NCI-H128 (cell line): ENCODE measurements at regions not wholly inside any gene's neighbourhood (a gene's known extent, or its start where the extent isn't known, plus 50 kb on each side); places are given as distances from the start of the nearest gene placed in this dataset.
"Not testable (repeated sequence)": the region's sequence is repeated elsewhere in the genome, so short reads cannot be mapped to it uniquely, and the experiment has no call there.

ENCODE experiments used
- DNase-seq: peaks from one replicate; lab custom pipeline; 2025; ENCODE audit not compliant: unreplicated experiment; lab: John Stamatoyannopoulos, UW

- DNase-seq = not testable (repeated sequence)
Measured at GRCh38 chr13:56763333-56763732, 377.4 kb upstream of the PRR20A start.

- no peak for DNase-seq
Measured at GRCh38 chr13:56773148-56773547, 367.6 kb upstream of the PRR20A start.

- no peak for DNase-seq
Measured at GRCh38 chr13:56789527-56789926, 351.2 kb upstream of the PRR20A start.

GRCh38 chr13:56837161-56837560 is 303.6 kb upstream of the PRR20A start:
- no peak for DNase-seq

GRCh38 chr13:56850852-56851251 is 289.9 kb upstream of the PRR20A start:
- no peak for DNase-seq

GRCh38 chr13:56861476-56861875 is 279.2 kb upstream of the PRR20A start:
- DNase-seq = no peak

GRCh38 chr13:56864451-56864850 is 276.3 kb upstream of the PRR20A start:
- no peak for DNase-seq

- DNase-seq = no peak
Measured at GRCh38 chr13:56865416-56865815, 275.3 kb upstream of the PRR20A start.

GRCh38 chr13:56869671-56870070 is 271.0 kb upstream of the PRR20A start:
- DNase-seq = no peak

- DNase-seq = peak; percentile 7
Measured at GRCh38 chr13:56886398-56886797, 254.3 kb upstream of the PRR20A start.

GRCh38 chr13:56888455-56888854 is 252.3 kb upstream of the PRR20A start:
- no peak for DNase-seq

GRCh38 chr13:56893843-56894242 is 246.9 kb upstream of the PRR20A start:
- DNase-seq = no peak

GRCh38 chr13:56900549-56901279 is 240.0 kb upstream of the PRR20A start:
- no peak for DNase-seq

GRCh38 chr13:56902276-56902675 is 238.4 kb upstream of the PRR20A start:
- no peak for DNase-seq

- DNase-seq = no peak
Measured at GRCh38 chr13:56903710-56904282, 236.9 kb upstream of the PRR20A start.

GRCh38 chr13:56906909-56907308 is 233.8 kb upstream of the PRR20A start:
- DNase-seq = no peak

- no peak for DNase-seq
Measured at GRCh38 chr13:56907766-56908165, 233.0 kb upstream of the PRR20A start.

- DNase-seq = no peak
Measured at GRCh38 chr13:56909896-56910600, 230.7 kb upstream of the PRR20A start.

- no peak for DNase-seq
Measured at GRCh38 chr13:56917966-56918365, 222.8 kb upstream of the PRR20A start.

GRCh38 chr13:56923626-56924140 is 217.0 kb upstream of the PRR20A start:
- DNase-seq = no peak

GRCh38 chr13:56924401-56924800 is 216.3 kb upstream of the PRR20A start:
- DNase-seq = no peak

- no peak for DNase-seq
Measured at GRCh38 chr13:56932104-56932503, 208.6 kb upstream of the PRR20A start.
